B cell (primary cell): ENCODE measurements at regions not wholly inside any gene's neighbourhood (a gene's known extent, or its start where the extent isn't known, plus 50 kb on each side); places are given as distances from the start of the nearest gene placed in this dataset.

Source experiments
- EZH2 ChIP-seq: IDR thresholded peaks from 2 replicates; pipeline ENCODE4 v1.6.1; 2012; ENCODE audit warnings: borderline replicate concordance, low read depth, mild to moderate bottlenecking, moderate library complexity, low read length; ENCODE audit not compliant: insufficient read depth, poor library complexity, severe bottlenecking
- TF ChIP-seq, protein P1 (sequence below): fragments of 200-600 bp; IDR thresholded peaks from one replicate; pipeline ENCODE4 v1.8.0; 2022; ENCODE audit warnings: antibody characterized with exemption, mild to moderate bottlenecking

DNA sequence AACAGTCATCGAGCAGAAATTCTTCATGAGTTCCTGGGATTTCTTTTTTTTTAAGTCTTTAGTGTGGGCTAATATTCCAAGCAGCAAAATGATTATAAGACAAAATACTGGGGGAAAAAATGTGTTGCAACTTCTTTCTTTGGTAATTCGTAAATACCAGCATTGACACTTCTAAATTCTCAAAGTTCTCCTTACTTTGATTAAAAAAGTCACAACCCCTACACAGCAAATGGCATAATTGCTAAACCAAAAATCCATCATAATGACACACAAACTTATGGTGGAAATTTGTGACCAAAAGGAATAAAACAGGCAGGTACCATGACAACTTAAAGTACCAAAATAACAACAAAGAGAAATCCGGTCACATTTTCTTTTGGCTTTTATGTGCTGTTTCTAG, 585.2 kb upstream of the PKN2 start:
- no peak for TF ChIP-seq EZH2
- TF ChIP-seq, protein P1, sequence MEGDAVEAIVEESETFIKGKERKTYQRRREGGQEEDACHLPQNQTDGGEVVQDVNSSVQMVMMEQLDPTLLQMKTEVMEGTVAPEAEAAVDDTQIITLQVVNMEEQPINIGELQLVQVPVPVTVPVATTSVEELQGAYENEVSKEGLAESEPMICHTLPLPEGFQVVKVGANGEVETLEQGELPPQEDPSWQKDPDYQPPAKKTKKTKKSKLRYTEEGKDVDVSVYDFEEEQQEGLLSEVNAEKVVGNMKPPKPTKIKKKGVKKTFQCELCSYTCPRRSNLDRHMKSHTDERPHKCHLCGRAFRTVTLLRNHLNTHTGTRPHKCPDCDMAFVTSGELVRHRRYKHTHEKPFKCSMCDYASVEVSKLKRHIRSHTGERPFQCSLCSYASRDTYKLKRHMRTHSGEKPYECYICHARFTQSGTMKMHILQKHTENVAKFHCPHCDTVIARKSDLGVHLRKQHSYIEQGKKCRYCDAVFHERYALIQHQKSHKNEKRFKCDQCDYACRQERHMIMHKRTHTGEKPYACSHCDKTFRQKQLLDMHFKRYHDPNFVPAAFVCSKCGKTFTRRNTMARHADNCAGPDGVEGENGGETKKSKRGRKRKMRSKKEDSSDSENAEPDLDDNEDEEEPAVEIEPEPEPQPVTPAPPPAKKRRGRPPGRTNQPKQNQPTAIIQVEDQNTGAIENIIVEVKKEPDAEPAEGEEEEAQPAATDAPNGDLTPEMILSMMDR: no peak
